Subcutaneous abdominal adipose tissue (tissue), 5 donors: ENCODE measurements at regions not wholly inside any gene's neighbourhood (a gene's known extent, or its start where the extent isn't known, plus 50 kb on each side); places are given as distances from the start of the nearest gene placed in this dataset.
"Not testable (repeated sequence)": the region's sequence is repeated elsewhere in the genome, so short reads cannot be mapped to it uniquely, and the experiment has no call there.

Source experiments
- H3K27ac ChIP-seq: one replicate; pipeline ENCODE4 v1.7.0; 2013; ENCODE audit warnings: low read depth, mild to moderate bottlenecking, inconsistent platforms, low read length, moderate library complexity
- H3K27me3 ChIP-seq, 5 donors: one replicate each; pipeline ENCODE4 v1.7.0; 2013; ENCODE audit warnings: low read length in 5 of 5, inconsistent platforms in 1 of 5; ENCODE audit not compliant: control insufficient read depth in 5 of 5, insufficient read depth in 4 of 5
- H3K36me3 ChIP-seq, 5 donors: one replicate each; pipeline ENCODE4 v1.7.0; 2013; ENCODE audit warnings: low read length in 5 of 5; ENCODE audit not compliant: control insufficient read depth in 5 of 5, insufficient read depth in 5 of 5
- H3K4me1 ChIP-seq, 5 donors: one replicate each; pipeline ENCODE4 v1.7.0; 2013; ENCODE audit warnings: low read length in 5 of 5, mild to moderate bottlenecking in 3 of 5, moderate library complexity in 1 of 5; ENCODE audit not compliant: control insufficient read depth in 5 of 5, insufficient read depth in 5 of 5
- H3K4me3 ChIP-seq, 5 donors: one replicate each; pipeline ENCODE4 v1.7.0; 2013; ENCODE audit warnings: low read length in 5 of 5, low read depth in 1 of 5
- H3K9ac ChIP-seq, 5 donors: one replicate each; pipeline ENCODE4 v1.7.0; 2013; ENCODE audit warnings: low read length in 5 of 5, mild to moderate bottlenecking in 4 of 5, moderate library complexity in 3 of 5
- H3K9me3 ChIP-seq, 5 donors: one replicate each; pipeline ENCODE4 v1.7.0; 2013; ENCODE audit warnings: low read length in 5 of 5; ENCODE audit not compliant: control insufficient read depth in 5 of 5
- donor health status: healthy.
- donor health status: healthy.
- donor health status: healthy.
- donor health status: healthy.
- donor health status: healthy.

DNA sequence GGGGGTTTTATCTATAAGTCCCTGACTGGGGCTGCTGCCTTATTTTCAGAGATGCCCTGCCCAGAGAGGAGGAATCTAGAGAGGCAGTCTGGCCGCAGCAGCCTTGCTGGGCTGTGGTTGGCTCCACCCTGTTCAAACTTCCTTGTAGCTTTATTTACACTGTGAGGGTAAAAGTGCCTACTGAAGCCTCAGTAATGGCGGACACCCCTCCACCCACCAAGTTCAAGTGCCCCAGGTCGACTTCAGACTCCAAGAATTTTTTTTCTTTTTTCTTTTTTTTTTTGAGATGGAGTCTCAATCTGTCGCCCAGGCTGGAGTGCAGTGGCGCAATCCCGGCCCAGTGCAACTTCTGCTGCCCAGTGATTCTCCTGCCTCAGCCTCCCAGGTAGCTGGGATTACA lies 137.3 kb upstream of the MTPN start:
- not testable (repeated sequence) for H3K9me3 ChIP-seq, H3K9ac ChIP-seq, H3K27ac ChIP-seq, H3K4me3 ChIP-seq, H3K27me3 ChIP-seq, H3K4me1 ChIP-seq, H3K36me3 ChIP-seq

DNA sequence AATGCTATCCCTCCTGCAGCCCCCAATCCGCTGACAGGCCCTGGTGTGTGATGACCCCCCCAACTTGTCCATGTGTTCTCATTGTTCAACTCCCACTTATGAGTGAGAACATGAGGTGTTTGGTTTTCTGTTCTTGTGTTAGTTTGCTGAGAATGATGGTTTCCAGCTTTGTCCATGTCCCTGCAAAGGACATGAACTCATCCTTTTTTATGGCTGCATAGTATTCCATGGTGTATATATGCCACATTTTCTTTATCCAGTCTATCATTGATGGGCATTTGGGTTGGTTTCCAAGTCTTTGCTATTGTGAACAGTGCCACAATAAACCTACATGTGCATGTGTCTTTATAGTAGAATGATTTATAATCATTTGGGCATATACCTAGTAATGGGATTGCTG lies 131.9 kb upstream of the MTPN start:
- H3K27me3 ChIP-seq, H3K9me3 ChIP-seq, H3K9ac ChIP-seq: not testable (repeated sequence)

DNA sequence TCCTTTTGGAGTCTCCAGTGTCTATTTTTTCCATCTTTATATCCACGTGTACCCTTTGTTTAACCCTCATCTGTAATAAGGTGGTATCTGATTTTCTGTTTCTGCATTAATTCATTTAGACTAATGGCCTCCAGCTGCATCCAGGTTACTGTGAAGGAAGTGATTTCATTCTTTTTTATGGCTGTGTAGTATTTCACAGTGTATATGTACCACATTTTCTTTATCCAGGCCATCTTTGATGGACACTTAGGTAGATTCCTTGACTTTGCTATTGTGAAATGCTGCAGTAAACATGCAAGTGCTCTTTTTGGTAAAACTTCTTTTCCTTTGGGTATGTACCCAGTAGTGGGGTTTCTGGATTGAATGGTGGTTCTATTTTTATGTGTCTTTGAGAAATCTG lies 128.0 kb upstream of the MTPN start:
- Histone ChIP-seq H3K9ac (no peak overlapping the region), H3K36me3 (no peaks in the 10 kb centered on the region), H3K4me1 (no peaks in the 10 kb centered on the region), H3K27ac (no peak overlapping the region), H3K9me3 (peaks cover 0 to 2% (median 0%) of the 10 kb centered on the region in 5 donors), H3K27me3 (no peaks in the 10 kb centered on the region), H3K4me3 (no peak overlapping the region)

More for the DNA sequence above, 131.9 kb upstream of the MTPN start:
- not testable (repeated sequence) for H3K4me3 ChIP-seq, H3K36me3 ChIP-seq, H3K27ac ChIP-seq, H3K4me1 ChIP-seq

GRCh38 chr7:136104269-136104603 lies 127.1 kb upstream of the MTPN start:
- no peak overlapping the region for H3K9ac ChIP-seq
- H3K4me3 ChIP-seq: no peak overlapping the region
- H3K9me3 ChIP-seq: peaks cover 0 to 2% (median 0%) of the 10 kb centered on the region in 5 donors
- no peak overlapping the region for H3K27ac ChIP-seq
- H3K36me3 ChIP-seq: no peaks in the 10 kb centered on the region
- H3K27me3 ChIP-seq: no peaks in the 10 kb centered on the region
- H3K4me1 ChIP-seq: no peaks in the 10 kb centered on the region

- no peaks in the 10 kb centered on the region for H3K36me3 ChIP-seq
Observed at GRCh38 chr7:136103545-136104268, 126.5 kb upstream of the MTPN start.

DNA sequence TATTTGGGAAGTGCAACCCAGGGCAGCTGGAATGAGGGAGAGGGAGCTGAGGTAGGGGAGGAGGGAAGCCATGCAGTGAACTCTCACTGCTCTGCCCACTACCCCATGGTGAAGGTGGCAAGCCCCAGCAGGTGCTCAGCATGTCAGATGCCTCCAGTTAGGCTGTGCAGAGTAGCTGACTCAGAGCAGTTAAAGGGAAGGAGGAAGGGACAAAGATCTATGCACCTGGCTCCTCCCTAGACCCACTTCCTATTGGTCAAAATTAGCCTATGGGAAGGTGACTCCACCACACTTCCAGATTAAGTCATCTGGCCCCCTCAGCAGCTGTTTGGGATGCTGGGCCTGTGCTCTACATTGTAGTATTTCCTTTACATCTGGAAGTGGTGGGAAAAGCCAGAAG lies 125.7 kb upstream of the MTPN start:
- no peak overlapping the region for H3K27ac ChIP-seq
- H3K27me3 ChIP-seq: no peaks in the 10 kb centered on the region
- no peaks in the 10 kb centered on the region for H3K36me3 ChIP-seq

More at GRCh38 chr7:136103545-136104268, 126.5 kb upstream of the MTPN start:
- Histone ChIP-seq H3K4me1 (no peaks in the 10 kb centered on the region), H3K4me3 (no peak overlapping the region), H3K9ac (no peak overlapping the region), H3K27me3 (no peaks in the 10 kb centered on the region), H3K27ac (no peak overlapping the region), H3K9me3 (peaks cover 0 to 2% (median 0%) of the 10 kb centered on the region in 5 donors)

DNA sequence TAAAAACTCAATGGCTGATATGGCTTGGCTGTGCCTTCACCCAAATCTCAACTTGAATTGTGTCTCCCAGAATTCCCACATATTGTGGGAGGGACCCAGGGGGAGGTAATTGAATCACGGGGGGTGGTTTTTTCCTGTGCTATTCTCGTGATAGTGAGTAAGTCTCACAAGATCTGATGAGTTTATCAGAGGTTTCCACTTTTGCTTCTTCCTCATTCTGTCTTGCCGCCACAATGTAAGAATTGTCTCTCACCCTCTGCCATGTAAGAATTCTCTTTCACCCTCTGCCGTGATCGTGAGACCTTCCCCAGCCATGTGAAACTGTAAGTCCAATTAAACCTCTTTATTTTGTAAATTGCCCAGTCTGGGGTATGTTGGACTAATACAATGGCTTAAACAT lies 115.6 kb upstream of the MTPN start:
- not testable (repeated sequence) for H3K27ac ChIP-seq, H3K36me3 ChIP-seq

More for the DNA sequence above, 125.7 kb upstream of the MTPN start:
- Histone ChIP-seq H3K4me1 (no peaks in the 10 kb centered on the region), H3K4me3 (no peak overlapping the region), H3K9me3 (peaks cover 0 to 2% (median 0%) of the 10 kb centered on the region in 5 donors), H3K9ac (no peak overlapping the region)

DNA sequence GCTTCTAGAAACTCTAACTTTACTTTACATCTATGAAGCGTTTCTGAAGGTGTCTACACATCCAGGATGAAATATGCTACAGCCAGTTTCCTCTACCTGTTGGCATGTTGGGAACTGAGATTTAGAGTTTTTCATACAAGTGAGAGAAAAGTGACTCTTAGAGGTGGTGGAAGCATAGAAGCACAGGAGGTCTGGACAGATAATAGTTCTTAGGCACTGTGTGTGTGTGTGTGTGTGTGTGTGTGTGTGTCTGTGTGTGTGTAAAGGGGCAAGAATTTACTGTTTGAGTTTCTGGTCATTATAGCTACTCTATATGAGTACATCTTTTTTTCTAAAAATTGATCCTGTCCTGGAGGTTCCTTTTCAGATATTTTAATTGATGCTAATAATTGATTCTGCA lies 110.7 kb upstream of the MTPN start:
- Histone ChIP-seq H3K4me3 (no peak overlapping the region), H3K9ac (no peak overlapping the region), H3K4me1 (peaks cover 0 to 6% (median 0%) of the 10 kb centered on the region in 5 donors), H3K27ac (no peak overlapping the region), H3K27me3 (no peaks in the 10 kb centered on the region), H3K9me3 (peaks cover 0 to 3% (median 1%) of the 10 kb centered on the region in 5 donors), H3K36me3 (no peaks in the 10 kb centered on the region)

More for the DNA sequence above, 115.6 kb upstream of the MTPN start:
- H3K9me3 ChIP-seq, H3K4me1 ChIP-seq, H3K9ac ChIP-seq, H3K27me3 ChIP-seq, H3K4me3 ChIP-seq: not testable (repeated sequence)

DNA sequence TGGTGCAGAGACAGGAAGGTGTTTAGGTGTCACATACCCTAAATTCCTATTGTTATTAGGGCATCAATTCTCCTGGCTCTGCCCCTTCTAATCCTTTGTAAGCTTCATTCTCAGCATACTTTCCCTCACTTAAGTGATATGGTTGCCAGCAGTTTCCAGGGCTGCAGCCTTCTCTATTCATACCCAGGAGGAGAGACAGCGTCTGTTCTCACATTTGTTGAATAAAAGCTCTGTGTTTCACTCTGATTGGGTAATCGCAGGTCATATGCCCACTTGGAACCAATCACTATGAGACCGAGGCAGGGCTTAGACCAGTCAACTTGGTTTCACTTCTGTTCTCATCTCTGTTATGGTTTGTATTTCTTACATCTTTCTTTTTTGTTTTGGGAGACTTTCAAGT lies 109.6 kb upstream of the MTPN start:
- Histone ChIP-seq H3K27me3 (no peaks in the 10 kb centered on the region), H3K27ac (no peak overlapping the region), H3K9ac (peak overlapping the region in 4 of 5 donors; percentile 6 to 48 (median 25)), H3K4me3 (peak overlapping the region; percentile 52 to 79 (median 62)), H3K9me3 (peaks cover 0 to under 1% (median 0%) of the 10 kb centered on the region in 5 donors), H3K4me1 (peaks cover 0 to 6% (median 0%) of the 10 kb centered on the region in 5 donors), H3K36me3 (no peaks in the 10 kb centered on the region)

- no peaks in the 10 kb centered on the region for H3K27me3 ChIP-seq
- no peaks in the 10 kb centered on the region for H3K9me3 ChIP-seq
- no peaks in the 10 kb centered on the region for H3K36me3 ChIP-seq
- H3K9ac ChIP-seq: no peak overlapping the region
- no peak overlapping the region for H3K27ac ChIP-seq
- H3K4me3 ChIP-seq: no peak overlapping the region
- no peaks in the 10 kb centered on the region for H3K4me1 ChIP-seq
Observed at GRCh38 chr7:136079934-136080333, 102.8 kb upstream of the MTPN start.
